ENCODE measurements at regions not wholly inside any gene's neighbourhood (a gene's known extent, or its start where the extent isn't known, plus 50 kb on each side); places are given as distances from the start of the nearest gene placed in this dataset.

- no peak for DNase-seq
Observed at GRCh38 chr20:58011947-58012610, 216.4 kb downstream of the ANKRD60 start.

- no peak for DNase-seq
Observed at GRCh38 chr20:58011106-58011946, 217.1 kb downstream of the ANKRD60 start.

DNA sequence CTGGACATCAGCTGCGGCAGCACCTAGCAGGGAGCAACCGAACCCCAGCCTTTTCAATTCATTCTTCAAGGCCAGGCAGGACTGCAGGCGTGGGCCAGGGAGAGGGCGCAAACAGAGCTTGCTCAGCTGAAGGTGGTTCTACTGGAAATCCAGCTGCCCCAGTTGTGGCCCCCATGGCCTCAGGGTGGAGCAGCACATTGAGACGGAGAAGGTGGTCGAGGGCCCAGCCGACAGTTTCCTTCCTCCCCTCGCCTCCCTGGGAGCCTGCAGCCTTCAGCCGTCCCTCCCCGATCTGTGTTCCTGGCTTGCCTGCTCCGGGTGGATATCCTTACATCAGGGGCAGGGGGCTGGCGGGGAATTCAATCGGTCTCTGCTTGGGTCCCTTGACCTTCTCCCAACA is 217.8 kb downstream of the ANKRD60 start:
- no peak for DNase-seq

DNA sequence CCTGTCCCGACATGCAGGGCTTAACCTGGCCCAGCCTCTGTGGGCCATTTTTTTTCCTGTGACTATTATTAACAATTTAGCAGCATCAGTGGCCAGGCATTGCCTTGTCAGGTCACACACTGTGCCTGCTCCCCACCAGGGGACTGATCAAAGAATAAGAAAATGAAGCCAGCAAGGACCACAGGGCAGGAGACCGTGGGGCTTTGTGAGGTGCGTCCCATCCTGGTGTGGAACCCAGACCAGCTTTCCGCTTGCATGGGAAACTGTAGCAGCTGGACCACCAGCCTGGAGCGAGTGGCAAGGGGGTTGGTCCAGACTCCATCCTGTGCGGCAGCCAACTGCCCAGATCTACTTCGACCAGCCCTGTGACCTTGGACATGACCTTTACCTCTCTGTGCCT is 218.3 kb downstream of the ANKRD60 start:
- no peak for DNase-seq

GRCh38 chr20:58008866-58009265 is 219.6 kb downstream of the ANKRD60 start:
- no peak for DNase-seq

DNA sequence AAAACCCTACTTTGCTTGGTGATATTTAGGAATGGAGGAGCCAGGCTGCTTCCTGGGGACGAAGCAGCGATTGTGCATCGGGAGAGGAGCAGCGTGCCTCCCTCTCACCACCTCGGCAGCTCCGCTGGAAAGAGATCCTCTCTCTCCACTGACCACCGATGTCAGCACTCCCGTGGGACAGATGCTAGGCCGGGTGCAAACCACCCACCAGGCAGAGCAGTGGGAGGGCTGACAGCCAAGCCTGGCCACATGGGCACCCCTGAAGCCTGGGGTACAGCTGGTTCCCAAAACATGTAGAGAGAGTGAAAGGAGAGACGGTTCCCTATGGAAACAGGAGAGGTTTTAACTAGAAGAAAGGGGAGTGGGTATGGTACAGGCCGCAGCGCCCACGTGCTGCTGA is 220.0 kb downstream of the ANKRD60 start:
- no peak for DNase-seq

GRCh38 chr20:58007947-58008346 is 220.5 kb downstream of the ANKRD60 start:
- no peak for DNase-seq

DNA sequence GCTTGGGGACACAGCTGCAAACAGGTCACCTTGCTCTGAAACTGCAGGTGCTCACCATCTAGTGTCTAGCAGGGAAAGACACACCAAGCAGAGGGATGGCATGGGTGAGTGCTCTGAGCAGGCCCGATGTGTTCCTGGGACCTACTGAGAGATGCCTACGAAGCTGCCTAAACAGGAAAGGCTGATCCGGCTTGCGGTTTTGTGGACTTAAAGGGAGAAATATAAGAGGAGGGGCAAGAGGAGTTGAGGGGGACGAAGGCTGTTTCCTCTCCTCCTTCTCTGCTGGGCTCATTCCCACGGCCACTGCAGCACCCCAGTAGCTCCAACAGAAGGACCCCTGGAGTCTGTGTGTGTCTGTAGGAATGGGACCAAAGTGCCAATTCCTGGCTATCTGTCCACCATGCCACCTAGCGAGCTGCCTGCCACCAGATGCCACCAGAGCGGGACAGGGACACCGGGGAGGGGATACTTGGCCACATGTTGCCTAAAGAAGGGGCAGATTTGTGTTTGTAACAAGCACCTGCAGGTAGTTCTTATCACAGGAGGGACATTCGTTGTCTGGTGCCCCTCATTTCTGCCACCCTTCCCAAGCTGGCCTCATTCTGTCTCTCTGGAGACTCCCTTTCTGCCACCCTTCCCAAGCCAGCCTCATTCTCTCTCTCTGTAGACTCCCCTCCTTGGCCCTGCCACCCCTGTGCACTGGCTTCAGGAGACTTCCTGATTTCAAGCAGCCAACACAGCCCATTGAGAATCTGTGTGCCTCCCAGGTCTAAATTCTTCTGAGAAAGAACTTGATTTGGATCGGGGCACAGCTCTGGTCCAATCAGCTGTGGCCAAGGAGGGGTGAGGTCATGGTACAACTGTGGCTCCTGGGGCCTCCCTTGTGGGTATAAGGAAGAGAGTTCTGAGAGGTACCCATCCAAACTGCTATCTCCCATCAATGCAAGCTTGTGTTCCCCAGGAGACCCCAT is 221.8 kb downstream of the ANKRD60 start:
- DNase-seq, result no peak

DNA sequence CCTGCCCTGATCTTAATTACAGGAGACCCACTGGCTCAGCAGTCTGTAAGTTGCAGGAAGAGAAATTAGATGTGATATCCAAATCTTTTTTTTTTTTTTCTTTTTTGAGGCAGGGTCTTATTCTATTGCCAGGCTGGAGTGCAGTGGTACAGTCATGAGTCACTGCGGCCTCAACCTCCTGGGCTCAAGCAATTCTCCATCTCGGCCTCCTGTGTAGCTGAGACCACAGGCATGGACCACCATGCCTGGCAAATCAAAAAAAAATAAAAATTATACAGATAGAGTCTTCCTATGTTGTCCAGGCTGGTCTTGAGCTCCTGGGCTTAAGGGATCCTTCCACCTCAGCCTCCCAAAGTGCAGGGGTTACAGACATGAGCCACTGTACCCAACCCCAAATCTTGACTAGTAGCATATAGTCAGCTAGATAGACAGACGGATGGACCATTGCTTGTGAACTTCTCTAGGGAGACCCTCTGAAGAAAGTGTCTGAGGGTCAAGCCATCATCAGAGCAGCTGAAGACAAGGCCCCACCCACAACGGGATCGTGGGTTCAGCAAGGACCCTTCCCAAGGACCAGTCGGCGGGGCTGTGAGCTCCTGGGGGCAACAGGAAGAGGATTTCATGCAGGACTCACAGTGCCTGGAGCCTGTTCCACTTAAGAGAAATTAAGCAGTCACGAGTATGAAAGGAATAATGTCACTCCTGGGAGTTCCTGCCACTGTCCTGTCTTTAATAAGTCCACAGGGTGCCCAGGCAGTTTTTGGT is 222.7 kb downstream of the ANKRD60 start:
- DNase-seq, result no peak

DNA sequence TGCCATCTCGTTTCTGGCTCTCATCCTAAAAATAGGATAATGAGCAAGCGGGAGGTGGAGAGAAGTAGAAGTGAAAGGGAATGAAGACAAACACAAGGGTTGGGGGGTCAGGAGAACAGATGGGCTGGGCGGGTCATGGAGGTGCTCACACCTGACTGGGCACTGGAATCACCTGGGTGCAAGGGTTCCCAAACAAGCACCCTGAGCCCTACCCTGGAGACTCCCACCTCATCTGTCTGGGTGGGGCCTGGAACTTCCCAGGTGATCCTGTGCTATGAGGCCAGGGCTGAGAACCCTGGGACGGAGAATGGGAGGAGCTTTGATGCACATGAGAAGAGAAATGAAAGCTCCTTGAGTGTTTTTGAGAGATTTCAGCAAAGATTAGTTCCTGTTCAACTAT is 223.6 kb downstream of the ANKRD60 start:
- DNase-seq, result no peak

- no peak for DNase-seq
Observed at GRCh38 chr20:58004146-58004545, 224.3 kb downstream of the ANKRD60 start.

GRCh38 chr20:58003525-58003924 is 224.9 kb downstream of the ANKRD60 start:
- DNase-seq, result no peak

DNA sequence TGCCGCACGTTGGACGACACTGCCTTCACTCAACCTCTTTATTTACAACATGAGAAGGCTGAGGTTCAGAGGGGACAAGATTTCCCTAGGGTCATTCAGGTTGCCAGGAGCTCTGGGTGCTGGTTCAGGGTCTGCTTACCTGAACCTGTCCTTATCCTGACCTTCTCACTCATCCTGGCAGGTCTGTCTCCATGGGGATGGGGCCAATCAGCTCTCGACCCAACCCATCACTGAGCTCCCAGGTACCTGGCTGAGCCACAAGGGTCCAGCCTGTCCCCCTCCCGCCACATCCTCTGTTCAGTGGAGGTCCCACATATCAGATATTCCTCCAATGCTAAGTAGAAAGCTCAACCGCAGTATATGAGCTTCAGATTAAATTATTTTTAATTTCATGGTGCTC is 225.6 kb downstream of the ANKRD60 start:
- no peak for DNase-seq

DNA sequence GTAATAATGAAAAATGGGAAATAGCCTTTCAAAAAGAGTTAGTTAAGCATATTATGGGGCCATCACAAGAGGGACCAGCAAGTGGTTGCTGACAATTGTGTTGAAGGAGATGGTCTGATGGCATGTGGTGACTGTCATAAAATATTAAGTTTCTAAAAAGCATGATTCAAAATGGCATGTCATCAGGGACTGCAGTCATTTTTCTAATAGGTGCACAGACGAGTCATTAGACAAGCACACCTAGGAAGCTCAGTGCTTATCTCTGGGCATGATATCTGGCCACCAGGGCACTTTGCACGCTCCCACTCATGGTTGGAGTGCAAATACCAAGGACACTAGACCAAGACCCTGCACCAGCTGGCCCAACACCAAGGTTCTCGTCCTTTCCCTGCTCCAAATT is 226.5 kb downstream of the ANKRD60 start:
- no peak for DNase-seq

- DNase-seq, result no peak
Observed at GRCh38 chr20:58001381-58001780, 227.1 kb downstream of the ANKRD60 start.

DNA sequence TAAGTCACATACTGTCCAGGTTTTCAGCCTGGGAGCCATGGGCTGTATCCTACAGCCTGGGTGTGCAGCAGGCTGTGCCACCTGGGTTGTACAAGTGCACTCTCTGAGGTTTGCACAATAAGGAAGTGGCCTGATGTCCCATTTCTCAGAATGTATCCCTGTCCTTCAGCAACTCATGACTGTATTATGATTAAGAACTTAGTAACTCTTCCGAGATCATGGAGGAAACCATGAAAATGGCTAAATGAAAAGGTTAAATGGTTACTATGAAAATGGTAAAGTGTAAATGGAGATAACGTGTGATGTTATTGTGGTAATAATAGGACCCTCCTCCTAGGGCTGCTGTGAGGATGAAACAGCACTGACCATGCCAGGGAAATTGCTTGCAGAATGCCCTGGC is 227.6 kb downstream of the ANKRD60 start:
- no peak for DNase-seq

GRCh38 chr20:57999465-58000111 is 228.9 kb downstream of the ANKRD60 start:
- DNase-seq, result no peak

DNA sequence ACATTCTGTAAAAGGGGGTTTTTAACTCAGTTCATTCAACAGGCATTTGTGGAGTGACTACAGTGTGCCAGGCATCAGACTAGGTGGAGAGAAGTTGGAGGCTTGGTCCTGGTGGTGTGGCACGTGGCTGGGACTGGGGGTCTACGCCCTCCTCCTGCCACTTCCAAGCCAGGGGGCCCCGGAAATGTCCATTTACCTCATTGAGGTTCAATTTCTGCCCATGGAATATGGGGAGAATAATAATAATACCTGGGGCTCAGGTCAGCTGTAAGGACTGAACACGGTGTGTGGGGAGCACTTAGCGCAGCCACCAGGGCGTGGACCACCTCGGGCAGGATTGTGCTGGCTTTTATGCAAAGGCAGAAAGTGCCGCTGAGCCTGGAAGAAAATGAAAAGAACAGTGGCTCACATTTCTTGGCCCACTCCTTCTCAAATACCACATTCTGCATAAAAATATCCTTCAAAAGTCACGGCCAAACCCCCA is 229.4 kb downstream of the ANKRD60 start:
- no peak for DNase-seq

DNA sequence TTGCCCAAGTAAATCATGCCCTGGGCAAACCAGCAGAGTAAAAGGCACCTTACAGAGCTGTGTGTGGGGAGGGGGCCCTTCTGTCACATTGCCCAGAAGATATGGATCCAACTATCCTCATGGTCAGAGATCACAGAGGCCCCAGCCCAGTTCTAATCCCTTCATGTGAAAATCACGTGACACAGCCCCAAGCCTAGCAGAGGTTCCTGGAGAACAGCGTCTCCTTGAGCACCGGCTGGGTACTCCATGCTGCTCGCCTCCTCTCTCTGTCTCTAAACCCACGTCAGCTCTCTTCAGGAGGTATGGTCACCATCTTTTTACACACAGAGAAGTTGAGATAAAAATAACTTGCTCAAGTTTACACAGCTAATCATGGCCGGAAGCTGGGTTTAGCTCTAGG is 230.2 kb downstream of the ANKRD60 start:
- DNase-seq, result no peak

DNA sequence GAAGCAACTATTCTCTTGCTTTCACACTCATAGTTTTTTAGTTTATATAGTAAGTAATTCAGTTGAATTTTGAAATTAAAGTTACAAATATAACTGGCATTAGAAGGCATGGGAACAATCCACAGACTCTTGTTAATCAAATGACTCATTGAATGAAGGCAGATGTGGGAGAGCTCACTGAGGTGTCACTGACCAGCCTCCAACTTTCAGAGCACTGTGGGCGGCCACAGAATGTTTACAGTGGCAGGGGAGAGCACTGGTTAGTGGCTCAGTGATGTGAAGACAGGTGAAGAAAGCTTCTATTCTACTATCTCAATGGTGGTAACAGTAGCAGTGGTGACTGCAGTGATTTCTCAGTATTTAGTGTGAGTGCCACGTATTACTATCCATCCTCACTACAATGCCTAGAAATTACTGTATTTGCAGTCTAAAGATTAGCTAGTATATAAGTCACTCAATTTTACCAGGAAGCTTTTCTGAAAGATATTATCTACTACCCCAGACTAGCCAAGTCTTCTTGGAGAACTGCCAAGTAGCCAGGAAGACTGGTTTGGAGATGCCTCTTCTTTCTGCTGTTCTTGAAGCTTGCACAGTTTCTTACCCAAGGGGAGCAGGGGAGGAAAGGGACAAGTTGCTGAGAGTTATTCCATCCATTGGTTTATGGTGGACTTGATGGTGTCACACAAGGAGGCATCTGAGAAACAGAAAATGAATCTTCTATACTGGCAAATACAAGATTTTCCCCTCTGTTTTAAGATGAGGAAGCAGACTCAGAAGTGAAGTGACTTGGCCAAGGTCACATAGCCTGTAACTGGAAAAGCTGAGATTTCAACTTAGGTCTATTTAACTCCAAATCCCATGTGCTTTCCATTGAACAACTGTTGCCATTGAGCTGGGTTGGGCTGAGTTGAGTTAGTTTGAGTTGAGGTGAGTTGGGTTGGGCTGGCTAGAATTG is 231.2 kb downstream of the ANKRD60 start:
- DNase-seq, result no peak

DNA sequence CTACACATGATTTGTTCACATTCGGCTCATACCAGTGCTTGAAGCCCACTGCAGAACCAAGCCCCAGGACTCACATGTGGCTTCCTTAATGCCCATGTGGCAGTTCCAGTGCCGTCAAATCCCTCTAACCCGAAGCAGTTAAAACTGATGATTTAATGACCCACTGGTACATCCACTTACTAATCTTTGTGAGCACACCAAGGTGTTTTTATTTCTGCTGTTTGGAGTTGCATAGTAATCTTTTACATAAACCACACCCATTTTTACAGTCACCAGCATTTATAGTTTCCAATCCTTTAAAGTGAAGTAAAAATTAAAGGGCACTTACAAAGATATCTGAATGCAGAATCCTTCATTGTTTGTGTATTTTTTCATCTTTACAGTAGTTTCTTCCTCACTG is 232.0 kb downstream of the ANKRD60 start:
- DNase-seq, result no peak

Measured in activated CD4-positive, alpha-beta T cell treated with anti-CD3 and anti-CD28 coated beads, Interleukin-2, amount 50 U/mL, for 16 hours (primary cell).